Hepatocyte (in vitro differentiated cells): ENCODE measurements at regions not wholly inside any gene's neighbourhood (a gene's known extent, or its start where the extent isn't known, plus 50 kb on each side); places are given as distances from the start of the nearest gene placed in this dataset.

ENCODE experiments used
- EZH2 ChIP-seq: fragments of 200-600 bp; sonication (generic); IDR thresholded peaks from 2 replicates; pipeline ENCODE4 v1.6.1; 2016; ENCODE audit warnings: antibody characterized with exemption, mild to moderate bottlenecking, borderline replicate concordance
- EZH2phosphoT487 ChIP-seq: fragments of 200-600 bp; sonication (generic); IDR thresholded peaks from one replicate; pipeline ENCODE4 v1.6.1; 2018; ENCODE audit warnings: antibody characterized with exemption, mild to moderate bottlenecking, low read depth, moderate library complexity; ENCODE audit not compliant: unreplicated experiment, severe bottlenecking
- TF ChIP-seq, protein P1 (sequence below): fragments of 200-600 bp; sonication (generic); IDR thresholded peaks from 2 replicates; pipeline ENCODE4 v1.5.1; 2016; ENCODE audit warnings: antibody characterized with exemption, mild to moderate bottlenecking; ENCODE audit not compliant: poor library complexity

DNA sequence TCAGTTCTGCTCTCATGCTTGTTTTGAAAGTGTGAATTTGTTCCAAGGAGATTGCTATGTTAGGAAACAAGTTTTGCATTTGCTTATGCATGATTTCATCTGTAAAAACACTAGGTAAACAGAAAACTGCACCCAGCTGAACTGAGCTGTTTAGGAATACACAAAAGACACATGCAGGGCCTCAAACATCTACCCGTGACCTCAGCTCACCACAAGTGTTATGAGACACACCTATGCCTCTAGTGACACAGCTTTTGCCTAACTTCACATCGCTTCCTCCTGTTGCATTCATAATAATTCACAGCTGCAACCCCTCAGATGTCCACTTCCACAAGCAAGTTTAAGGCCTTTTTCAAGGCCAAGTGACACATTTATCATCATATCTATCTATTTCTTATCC lies 98.0 kb upstream of the SLC24A3 start:
- TF ChIP-seq, protein P1, sequence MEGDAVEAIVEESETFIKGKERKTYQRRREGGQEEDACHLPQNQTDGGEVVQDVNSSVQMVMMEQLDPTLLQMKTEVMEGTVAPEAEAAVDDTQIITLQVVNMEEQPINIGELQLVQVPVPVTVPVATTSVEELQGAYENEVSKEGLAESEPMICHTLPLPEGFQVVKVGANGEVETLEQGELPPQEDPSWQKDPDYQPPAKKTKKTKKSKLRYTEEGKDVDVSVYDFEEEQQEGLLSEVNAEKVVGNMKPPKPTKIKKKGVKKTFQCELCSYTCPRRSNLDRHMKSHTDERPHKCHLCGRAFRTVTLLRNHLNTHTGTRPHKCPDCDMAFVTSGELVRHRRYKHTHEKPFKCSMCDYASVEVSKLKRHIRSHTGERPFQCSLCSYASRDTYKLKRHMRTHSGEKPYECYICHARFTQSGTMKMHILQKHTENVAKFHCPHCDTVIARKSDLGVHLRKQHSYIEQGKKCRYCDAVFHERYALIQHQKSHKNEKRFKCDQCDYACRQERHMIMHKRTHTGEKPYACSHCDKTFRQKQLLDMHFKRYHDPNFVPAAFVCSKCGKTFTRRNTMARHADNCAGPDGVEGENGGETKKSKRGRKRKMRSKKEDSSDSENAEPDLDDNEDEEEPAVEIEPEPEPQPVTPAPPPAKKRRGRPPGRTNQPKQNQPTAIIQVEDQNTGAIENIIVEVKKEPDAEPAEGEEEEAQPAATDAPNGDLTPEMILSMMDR, result no peak
- TF ChIP-seq EZH2, result no peak
- no peak for TF ChIP-seq EZH2phosphoT487
